Liver (tissue), 3 donors: ENCODE measurements at regions not wholly inside any gene's neighbourhood (a gene's known extent, or its start where the extent isn't known, plus 50 kb on each side); places are given as distances from the start of the nearest gene placed in this dataset.

Experiments
- GABPA ChIP-seq, 2 donors: IDR thresholded peaks in 1 of 2; conservative IDR thresholded peaks in 1 of 2; 2 replicates each; pipeline ENCODE4 v1.6.1; 2016; ENCODE audit warnings: antibody characterized with exemption in 2 of 2, mild to moderate bottlenecking in 1 of 2, moderate library complexity in 1 of 2
- SP1 ChIP-seq: IDR thresholded peaks from 2 replicates; pipeline ENCODE4 v1.6.1; 2018; ENCODE audit warnings: antibody characterized with exemption, mild to moderate bottlenecking
- TF ChIP-seq, protein P1 (sequence below): fragments of 150-350 bp; IDR thresholded peaks from 2 replicates; pipeline ENCODE4 v1.5.1; 2017; ENCODE audit warnings: improper control_type of control experiment, low read depth, low read length; ENCODE audit not compliant: missing input control
- TF ChIP-seq, protein P2 (sequence below): IDR thresholded peaks from 2 replicates; pipeline ENCODE4 v1.6.1; 2016; ENCODE audit warnings: antibody characterized with exemption, mild to moderate bottlenecking
- donor health status: healthy.
- donor health status: healthy.

DNA sequence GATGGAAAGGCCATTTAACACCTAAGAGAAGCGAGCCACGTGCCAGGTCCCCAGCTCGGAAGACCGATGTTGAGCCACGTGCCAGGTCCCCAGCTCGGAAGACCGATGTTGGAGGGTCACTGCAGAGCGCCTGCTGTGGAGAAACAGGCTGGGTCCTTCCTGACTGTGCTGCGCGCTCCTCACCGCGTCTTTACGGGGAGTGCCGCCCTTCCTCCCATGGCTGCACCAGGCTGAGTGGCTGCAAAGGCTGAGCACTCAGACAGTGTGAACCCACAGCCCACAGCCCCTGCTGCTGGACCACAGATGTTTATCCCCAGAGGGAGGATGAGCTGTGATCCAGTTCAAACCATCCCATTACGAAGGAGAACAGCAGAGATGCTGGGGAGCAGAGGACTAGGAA is 55.7 kb downstream of the RTP5 start:
- TF ChIP-seq SP1 = no peak
- TF ChIP-seq, protein P1, sequence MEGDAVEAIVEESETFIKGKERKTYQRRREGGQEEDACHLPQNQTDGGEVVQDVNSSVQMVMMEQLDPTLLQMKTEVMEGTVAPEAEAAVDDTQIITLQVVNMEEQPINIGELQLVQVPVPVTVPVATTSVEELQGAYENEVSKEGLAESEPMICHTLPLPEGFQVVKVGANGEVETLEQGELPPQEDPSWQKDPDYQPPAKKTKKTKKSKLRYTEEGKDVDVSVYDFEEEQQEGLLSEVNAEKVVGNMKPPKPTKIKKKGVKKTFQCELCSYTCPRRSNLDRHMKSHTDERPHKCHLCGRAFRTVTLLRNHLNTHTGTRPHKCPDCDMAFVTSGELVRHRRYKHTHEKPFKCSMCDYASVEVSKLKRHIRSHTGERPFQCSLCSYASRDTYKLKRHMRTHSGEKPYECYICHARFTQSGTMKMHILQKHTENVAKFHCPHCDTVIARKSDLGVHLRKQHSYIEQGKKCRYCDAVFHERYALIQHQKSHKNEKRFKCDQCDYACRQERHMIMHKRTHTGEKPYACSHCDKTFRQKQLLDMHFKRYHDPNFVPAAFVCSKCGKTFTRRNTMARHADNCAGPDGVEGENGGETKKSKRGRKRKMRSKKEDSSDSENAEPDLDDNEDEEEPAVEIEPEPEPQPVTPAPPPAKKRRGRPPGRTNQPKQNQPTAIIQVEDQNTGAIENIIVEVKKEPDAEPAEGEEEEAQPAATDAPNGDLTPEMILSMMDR = no peak
- TF ChIP-seq GABPA (IDR thresholded peaks at IDR 0.05 in 1 of 2, conservative IDR thresholded peaks at IDR 0.05 in 1 of 2) = no peak
- TF ChIP-seq, protein P2, sequence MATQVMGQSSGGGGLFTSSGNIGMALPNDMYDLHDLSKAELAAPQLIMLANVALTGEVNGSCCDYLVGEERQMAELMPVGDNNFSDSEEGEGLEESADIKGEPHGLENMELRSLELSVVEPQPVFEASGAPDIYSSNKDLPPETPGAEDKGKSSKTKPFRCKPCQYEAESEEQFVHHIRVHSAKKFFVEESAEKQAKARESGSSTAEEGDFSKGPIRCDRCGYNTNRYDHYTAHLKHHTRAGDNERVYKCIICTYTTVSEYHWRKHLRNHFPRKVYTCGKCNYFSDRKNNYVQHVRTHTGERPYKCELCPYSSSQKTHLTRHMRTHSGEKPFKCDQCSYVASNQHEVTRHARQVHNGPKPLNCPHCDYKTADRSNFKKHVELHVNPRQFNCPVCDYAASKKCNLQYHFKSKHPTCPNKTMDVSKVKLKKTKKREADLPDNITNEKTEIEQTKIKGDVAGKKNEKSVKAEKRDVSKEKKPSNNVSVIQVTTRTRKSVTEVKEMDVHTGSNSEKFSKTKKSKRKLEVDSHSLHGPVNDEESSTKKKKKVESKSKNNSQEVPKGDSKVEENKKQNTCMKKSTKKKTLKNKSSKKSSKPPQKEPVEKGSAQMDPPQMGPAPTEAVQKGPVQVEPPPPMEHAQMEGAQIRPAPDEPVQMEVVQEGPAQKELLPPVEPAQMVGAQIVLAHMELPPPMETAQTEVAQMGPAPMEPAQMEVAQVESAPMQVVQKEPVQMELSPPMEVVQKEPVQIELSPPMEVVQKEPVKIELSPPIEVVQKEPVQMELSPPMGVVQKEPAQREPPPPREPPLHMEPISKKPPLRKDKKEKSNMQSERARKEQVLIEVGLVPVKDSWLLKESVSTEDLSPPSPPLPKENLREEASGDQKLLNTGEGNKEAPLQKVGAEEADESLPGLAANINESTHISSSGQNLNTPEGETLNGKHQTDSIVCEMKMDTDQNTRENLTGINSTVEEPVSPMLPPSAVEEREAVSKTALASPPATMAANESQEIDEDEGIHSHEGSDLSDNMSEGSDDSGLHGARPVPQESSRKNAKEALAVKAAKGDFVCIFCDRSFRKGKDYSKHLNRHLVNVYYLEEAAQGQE = no peak
